ENCODE measurements at regions not wholly inside any gene's neighbourhood (a gene's known extent, or its start where the extent isn't known, plus 50 kb on each side); places are given as distances from the start of the nearest gene placed in this dataset.

GRCh38 chr7:68492359-68492690, 1106.0 kb upstream of the AUTS2 start (continued):
- TF ChIP-seq ZNF462 (CRISPR knock-in tag; IDR thresholded peaks at IDR 0.05) (no peak), NANOG (IDR thresholded peaks at IDR 0.05; ENCODE audit: borderline replicate concordance) (no peak), ZNF114 (CRISPR knock-in tag; IDR thresholded peaks at IDR 0.05) (no peak)

- H3K4me3 Mint-ChIP-seq = no peak overlapping the region
- H3K79me2 ChIP-seq (replicated peaks; ENCODE audit: insufficient read depth) = no peaks in the 10 kb centered on the region
- H3K27me3 ChIP-seq (ENCODE audit: insufficient read depth) = no peaks in the 10 kb centered on the region
- peaks cover 1% of the 10 kb centered on the region for H3K27me3 Mint-ChIP-seq (ENCODE audit: insufficient read depth, low read depth, poor library complexity)
- no peaks in the 10 kb centered on the region for H4K20me1 ChIP-seq (replicated peaks; ENCODE audit: insufficient read depth)
- H3K36me3 ChIP-seq (ENCODE audit: insufficient read depth) = no peaks in the 10 kb centered on the region; the same call in 1 of the 2 replicates
- no peaks in the 10 kb centered on the region for H3K4me1 Mint-ChIP-seq
- H3K27ac Mint-ChIP-seq = no peak overlapping the region
- no peak overlapping the region for H3K27ac ChIP-seq (ENCODE audit: low read depth)
- ATAC-seq (no peak), DNase-seq (ENCODE audit: low spot score) (no peak)
- no peaks in the 10 kb centered on the region for H3K9me2 ChIP-seq (ENCODE audit: insufficient read depth)
- peaks cover 99% of the 10 kb centered on the region; the same call in 2 of the 3 replicates for H3K9me3 Mint-ChIP-seq
- H3F3A ChIP-seq (replicated peaks; ENCODE audit: low read depth) = no peaks in the 10 kb centered on the region
- H2AFZ ChIP-seq = no peak overlapping the region
- H3K4me2 ChIP-seq = no peak overlapping the region
- no peaks in the 10 kb centered on the region for H3K4me1 ChIP-seq (ENCODE audit: insufficient read depth)
- peaks cover 50% of the 10 kb centered on the region for H3K36me3 Mint-ChIP-seq (ENCODE audit: low read depth)
- H3K4me3 ChIP-seq = no peak overlapping the region
- TF ChIP-seq CTCF (conservative IDR thresholded peaks at IDR 0.05; ENCODE audit: low read depth in 2 of 2) = no peak
- TF ChIP-seq POLR2AphosphoS5 (IDR thresholded peaks at IDR 0.05; ENCODE audit: low read depth) = no peak
- TF ChIP-seq ETS1 (IDR thresholded peaks at IDR 0.05) = no peak
- TF ChIP-seq NANOG (IDR thresholded peaks at IDR 0.05; ENCODE audit: borderline replicate concordance) = no peak
- TF ChIP-seq EZH2phosphoT487 (IDR thresholded peaks at IDR 0.05; ENCODE audit: unreplicated experiment) = no peak
- TF ChIP-seq ZNF331 (CRISPR knock-in tag; IDR thresholded peaks at IDR 0.05; ENCODE audit: low read depth) = no peak
Observed at GRCh38 chr7:68503400-68503799, 1094.9 kb upstream of the AUTS2 start.
